GM12872 (cell line): ENCODE measurements at regions not wholly inside any gene's neighbourhood (a gene's known extent, or its start where the extent isn't known, plus 50 kb on each side); places are given as distances from the start of the nearest gene placed in this dataset.

ENCODE experiments used
- TF ChIP-seq, protein P1 (sequence below): IDR thresholded peaks from 3 replicates; pipeline ENCODE4 v1.5.1; 2011; ENCODE audit warnings: low read depth, mild to moderate bottlenecking, low read length, moderate library complexity; ENCODE audit not compliant: insufficient read depth

GRCh38 chr13:54449922-54450321, 1421.3 kb downstream of the OLFM4 start:
- TF ChIP-seq, protein P1, sequence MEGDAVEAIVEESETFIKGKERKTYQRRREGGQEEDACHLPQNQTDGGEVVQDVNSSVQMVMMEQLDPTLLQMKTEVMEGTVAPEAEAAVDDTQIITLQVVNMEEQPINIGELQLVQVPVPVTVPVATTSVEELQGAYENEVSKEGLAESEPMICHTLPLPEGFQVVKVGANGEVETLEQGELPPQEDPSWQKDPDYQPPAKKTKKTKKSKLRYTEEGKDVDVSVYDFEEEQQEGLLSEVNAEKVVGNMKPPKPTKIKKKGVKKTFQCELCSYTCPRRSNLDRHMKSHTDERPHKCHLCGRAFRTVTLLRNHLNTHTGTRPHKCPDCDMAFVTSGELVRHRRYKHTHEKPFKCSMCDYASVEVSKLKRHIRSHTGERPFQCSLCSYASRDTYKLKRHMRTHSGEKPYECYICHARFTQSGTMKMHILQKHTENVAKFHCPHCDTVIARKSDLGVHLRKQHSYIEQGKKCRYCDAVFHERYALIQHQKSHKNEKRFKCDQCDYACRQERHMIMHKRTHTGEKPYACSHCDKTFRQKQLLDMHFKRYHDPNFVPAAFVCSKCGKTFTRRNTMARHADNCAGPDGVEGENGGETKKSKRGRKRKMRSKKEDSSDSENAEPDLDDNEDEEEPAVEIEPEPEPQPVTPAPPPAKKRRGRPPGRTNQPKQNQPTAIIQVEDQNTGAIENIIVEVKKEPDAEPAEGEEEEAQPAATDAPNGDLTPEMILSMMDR: no peak

DNA sequence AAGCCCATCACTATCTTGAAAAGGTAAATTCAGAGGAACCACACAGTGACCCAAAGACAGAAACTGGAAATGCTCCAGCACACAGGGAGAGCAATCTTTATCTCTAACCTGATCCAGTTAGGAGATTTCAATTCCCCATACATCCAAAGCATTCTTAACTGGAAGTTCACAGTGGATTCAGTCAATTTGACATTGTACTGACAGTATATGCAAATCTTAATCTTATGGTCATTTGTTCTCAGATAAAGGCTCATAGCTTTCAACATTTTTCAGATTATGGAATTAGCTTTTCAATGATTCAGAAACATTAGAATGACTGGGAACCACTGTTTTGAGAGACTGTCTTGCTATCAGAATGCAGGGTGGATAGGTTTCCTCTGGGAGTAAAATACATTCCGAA, 1455.6 kb downstream of the OLFM4 start:
- TF ChIP-seq, protein P1: no peak

DNA sequence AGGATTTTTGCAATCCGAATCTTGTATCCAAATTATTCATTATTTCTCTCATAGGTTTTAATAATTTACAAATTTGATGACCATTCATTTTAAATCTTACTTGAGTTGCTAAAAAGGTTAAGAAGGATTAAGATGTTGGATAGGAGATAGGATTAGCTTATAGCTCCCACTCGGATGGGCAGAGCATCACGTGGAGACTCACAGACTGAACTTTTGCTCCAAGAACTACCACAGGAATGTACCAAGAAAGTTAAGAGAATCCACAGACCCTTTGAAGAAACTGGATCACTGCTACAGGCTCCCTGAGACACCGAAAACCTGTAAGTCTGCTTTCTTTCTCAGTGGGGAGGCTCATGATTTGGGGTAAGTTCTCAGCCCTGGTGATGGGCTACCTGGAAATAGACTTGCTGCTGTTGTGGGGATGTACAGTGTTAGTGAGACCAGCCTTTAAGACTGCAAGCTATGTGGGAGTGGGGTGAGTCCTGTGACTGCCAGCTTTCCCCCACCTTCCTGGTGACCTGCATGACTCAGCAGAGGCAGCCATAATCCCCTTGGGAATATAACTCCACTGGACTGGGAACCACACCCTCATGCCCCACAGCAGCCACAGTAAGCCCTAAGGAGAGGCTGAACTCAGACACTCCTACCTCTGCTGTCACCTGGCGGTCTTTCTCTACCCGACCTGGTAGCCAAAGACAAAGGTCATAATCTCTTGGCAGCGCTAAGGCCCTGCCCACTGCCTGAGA, 1458.0 kb downstream of the OLFM4 start:
- TF ChIP-seq, protein P1: no peak

DNA sequence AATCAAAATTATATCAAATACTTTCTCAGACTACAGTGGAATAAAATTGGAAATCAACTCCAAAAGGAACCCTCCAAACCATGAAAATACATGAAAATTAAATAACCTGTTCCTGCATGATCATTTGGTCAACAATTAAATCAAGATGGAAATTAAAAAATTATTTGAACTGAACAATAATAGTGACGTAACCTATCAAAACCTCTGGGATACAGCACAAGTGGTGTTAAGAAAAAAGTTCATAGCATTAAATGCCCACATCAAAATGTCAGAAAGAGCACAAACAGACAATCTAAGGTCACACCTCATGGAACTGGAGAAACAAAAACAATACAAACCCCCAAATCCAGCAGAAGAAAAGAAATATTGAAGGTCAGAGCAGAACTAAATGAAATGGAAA, 1460.7 kb downstream of the OLFM4 start:
- TF ChIP-seq, protein P1: no peak

DNA sequence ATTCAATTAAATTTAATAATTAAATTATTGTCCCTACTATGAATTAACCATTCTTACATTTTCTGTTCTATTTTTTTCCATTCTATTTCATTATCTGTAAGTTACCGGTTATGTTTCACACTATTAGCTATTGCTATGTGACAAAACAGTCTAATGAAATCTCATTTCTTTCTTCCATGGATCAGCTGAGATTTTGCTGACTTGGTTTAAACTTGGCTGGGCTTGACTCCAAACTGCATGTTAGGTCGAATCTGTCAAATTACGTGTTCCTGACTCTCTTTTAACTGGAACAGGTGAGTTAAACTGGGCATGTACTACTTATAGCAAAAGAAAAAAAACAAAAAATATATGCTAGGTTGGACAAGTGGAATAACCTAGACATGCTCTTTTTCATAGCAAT, 1464.4 kb downstream of the OLFM4 start:
- TF ChIP-seq, protein P1: no peak

DNA sequence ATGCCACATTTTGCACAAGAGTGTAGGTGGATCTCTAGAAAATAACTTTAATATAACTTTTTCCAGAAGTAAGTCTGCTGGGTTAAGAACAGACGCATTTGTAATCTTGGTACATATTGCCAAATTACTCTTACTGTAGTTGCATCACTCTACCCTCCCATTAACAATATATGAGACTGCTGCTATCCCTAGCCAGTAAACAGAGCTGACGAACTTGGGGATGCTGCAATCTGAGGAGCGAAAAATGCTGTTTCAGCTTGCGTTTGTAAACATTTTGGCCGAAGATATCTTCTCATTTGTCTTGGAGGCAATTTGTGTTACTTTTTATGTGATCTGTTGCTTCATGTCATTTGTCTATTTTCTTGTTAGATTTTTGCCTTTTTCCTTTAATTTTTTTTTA, 1482.8 kb downstream of the OLFM4 start:
- TF ChIP-seq, protein P1: no peak

DNA sequence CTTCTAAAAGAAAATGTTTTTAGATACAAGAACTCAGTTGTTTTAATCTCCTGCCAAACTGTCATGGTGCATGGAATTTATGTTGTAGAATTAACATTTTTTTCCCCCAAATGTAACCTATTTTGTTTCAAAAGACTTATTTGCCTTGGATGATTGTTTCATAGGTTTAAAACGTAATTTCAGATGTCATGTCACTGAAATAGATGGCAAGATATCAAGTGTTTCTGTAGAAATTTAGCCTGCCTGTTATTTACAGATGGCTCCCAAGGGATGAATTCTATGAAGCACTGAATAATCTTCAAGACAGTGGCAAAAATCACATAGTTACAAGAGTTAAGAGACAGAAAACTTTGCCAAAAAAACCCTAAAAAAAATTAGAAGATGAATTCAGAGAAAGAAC, 1484.6 kb downstream of the OLFM4 start:
- TF ChIP-seq, protein P1: no peak
